HepG2 (cell line): ENCODE measurements at regions not wholly inside any gene's neighbourhood (a gene's known extent, or its start where the extent isn't known, plus 50 kb on each side); places are given as distances from the start of the nearest gene placed in this dataset.

Experiments used
- ATAC-seq: fragments of 200-7000 bp; cut with Tn5 transposase; 3 replicates; pipeline ENCODE4 v1.9.1; 2020; ENCODE audit warnings: mild to moderate bottlenecking, moderate library complexity
- BruUV-seq: library from RNA; stranded (reverse); fragments of 400-500 nt; replicated peaks from 2 replicates; lab custom pipeline; 2021; lab: Mats Ljungman, UMichigan
- CTCF ChIA-PET: fragments of 300-600 bp; formaldehyde crosslinking; extraction: SDS; loops from one replicate; lab custom pipeline; 2021; ENCODE audit warnings: low total read pairs, inconsistent platforms, low intra/inter-chr PET ratio; lab: Yijun Ruan, JAX
- POLR2A ChIA-PET: fragments of 350-600 bp; sonication (Branson Sonifier 250); formaldehyde crosslinking; loops from one replicate; lab custom pipeline; 2020; ENCODE audit warnings: antibody characterized with exemption, inconsistent platforms; lab: Yijun Ruan, JAX
- DNase-seq: peaks from one replicate; pipeline ENCODE4 v3.0.0-alpha.2; 2015; ENCODE audit warnings: low spot score
- FAIRE-seq: peaks from 3 replicates; lab custom pipeline; 2011; peaks lifted over from hg19 to GRCh38; lab: Jason Lieb, UNC
- H2AFZ ChIP-seq: one replicate; pipeline ENCODE4 v1.6.1; 2011; ENCODE audit warnings: low read length, inconsistent platforms
- H3K27ac ChIP-seq: fragments of 300-600 bp; 3 replicates; pipeline ENCODE4 v1.8.0; 2011; ENCODE audit warnings: mixed run types, mild to moderate bottlenecking, mixed read lengths, low read length, inconsistent platforms; ENCODE audit not compliant: insufficient read depth; ENCODE audit errors: extremely low read length
- H3K27me3 ChIP-seq, 2 experiments: fragments of 200-600 bp in 1 of 2; 2 replicates in 1 of 2; 3 replicates in 1 of 2; pipeline versions ENCODE4 v1.6.0 to v1.8.0; 2011; ENCODE audit warnings: low read length in 2 of 2, mild to moderate bottlenecking in 2 of 2, moderate library complexity in 2 of 2, inconsistent platforms in 1 of 2; ENCODE audit not compliant: insufficient read depth in 2 of 2, control insufficient read depth in 1 of 2
- H3K36me3 ChIP-seq, 2 experiments: fragments of 200-600 bp in 1 of 2; replicated peaks in 1 of 2; 2 replicates in 1 of 2; 3 replicates in 1 of 2; pipeline versions ENCODE4 v1.5.1 to v1.8.0; 2011; ENCODE audit warnings: low read length in 2 of 2, inconsistent platforms in 1 of 2; ENCODE audit not compliant: insufficient read depth in 2 of 2, control insufficient read depth in 1 of 2
- H3K4me1 ChIP-seq: 2 replicates; pipeline ENCODE4 v1.5.1; 2012; ENCODE audit warnings: low read length, inconsistent platforms; ENCODE audit not compliant: insufficient read depth
- H3K4me2 ChIP-seq: 2 replicates; pipeline ENCODE4 v1.6.0; 2011; ENCODE audit warnings: low read depth, low read length, inconsistent platforms
- H3K4me3 ChIP-seq, 3 experiments: fragments of 200-600 bp in 1 of 3; sonication (generic), shearing (Covaris generic) in 1 of 3; replicated peaks in 1 of 3; 2 replicates each; pipeline ENCODE4 v1.5.1; 2011 to 2016; ENCODE audit warnings: low read length in 3 of 3, inconsistent platforms in 2 of 3, low read depth in 2 of 3, mild to moderate bottlenecking in 2 of 3, control low read depth in 1 of 3, mixed read lengths in 1 of 3; ENCODE audit not compliant: insufficient read depth in 1 of 3
- H3K79me2 ChIP-seq: one replicate; pipeline ENCODE4 v1.6.1; 2011; ENCODE audit warnings: low read length, inconsistent platforms; ENCODE audit not compliant: insufficient read depth
- H3K9ac ChIP-seq: 2 replicates; pipeline ENCODE4 v1.6.0; 2011; ENCODE audit warnings: mild to moderate bottlenecking, low read depth, low read length, inconsistent platforms; ENCODE audit not compliant: insufficient read depth
- H3K9me3 ChIP-seq: 2 replicates; pipeline ENCODE4 v1.5.1; 2012; ENCODE audit warnings: mild to moderate bottlenecking, low read length
- H4K20me1 ChIP-seq: 2 replicates; pipeline ENCODE4 v1.6.0; 2011; ENCODE audit warnings: inconsistent platforms, mild to moderate bottlenecking, low read length, moderate library complexity; ENCODE audit not compliant: insufficient read depth
- GATAD1 ChIP-seq: IDR thresholded peaks from 2 replicates; pipeline ENCODE4 v1.6.1; 2016; ENCODE audit warnings: missing genetic modification reagents, missing compliant biosample characterization
- MTA3 ChIP-seq: sonication (generic); formaldehyde crosslinking; IDR thresholded peaks from 2 replicates; pipeline ENCODE4 v1.4.0; 2020; ENCODE audit warnings: missing genetic modification reagents
- MXD4 ChIP-seq: IDR thresholded peaks from 2 replicates; pipeline ENCODE4 v1.6.1; 2016; ENCODE audit warnings: mild to moderate bottlenecking, missing biosample characterization, missing genetic modification reagents
- ZFY ChIP-seq: sonication (generic); formaldehyde crosslinking; IDR thresholded peaks from 2 replicates; pipeline ENCODE4 v1.4.0; 2020; ENCODE audit warnings: missing genetic modification reagents
- ZNF564 ChIP-seq: sonication (generic); formaldehyde crosslinking; IDR thresholded peaks from 2 replicates; pipeline ENCODE4 v1.8.1; 2023; ENCODE audit warnings: mild to moderate bottlenecking, missing genetic modification reagents
- ZSCAN22 ChIP-seq: sonication (generic); formaldehyde crosslinking; IDR thresholded peaks from 2 replicates; pipeline ENCODE4 v1.4.0; 2020; ENCODE audit warnings: mild to moderate bottlenecking, missing genetic modification reagents
- WGBS: methylation state at CpG from one replicate; pipeline ENCODE4 v1.1.6; 2017; ENCODE audit warnings: low lambda C conversion rate; 5-methylcytosine and 5-hydroxymethylcytosine counted together
- in situ Hi-C: cut with HindIII; loops from 2 replicates; pipeline ENCODE4 v1.10.0; 2017; ENCODE audit warnings: low pct_unique_long_range_greater_than_20kb; ENCODE audit not compliant: extremely low pct_ligation_motif_present
- intact Hi-C: fragments of 100-400 bp; cut with micrococcal nuclease; formaldehyde crosslinking; loops from one replicate; pipeline ENCODE4 v1.10.0; 2022; ENCODE audit not compliant: unreplicated experiment
- TF ChIP-seq, protein P1 (sequence below): IDR thresholded peaks from 2 replicates; pipeline ENCODE4 v1.6.1; 2016; ENCODE audit warnings: mild to moderate bottlenecking
- TF ChIP-seq, protein P2 (sequence below): sonication (generic); formaldehyde crosslinking; IDR thresholded peaks from 2 replicates; pipeline ENCODE4 v1.4.0; 2020; ENCODE audit warnings: missing genetic modification reagents, mild to moderate bottlenecking, borderline replicate concordance

DNA sequence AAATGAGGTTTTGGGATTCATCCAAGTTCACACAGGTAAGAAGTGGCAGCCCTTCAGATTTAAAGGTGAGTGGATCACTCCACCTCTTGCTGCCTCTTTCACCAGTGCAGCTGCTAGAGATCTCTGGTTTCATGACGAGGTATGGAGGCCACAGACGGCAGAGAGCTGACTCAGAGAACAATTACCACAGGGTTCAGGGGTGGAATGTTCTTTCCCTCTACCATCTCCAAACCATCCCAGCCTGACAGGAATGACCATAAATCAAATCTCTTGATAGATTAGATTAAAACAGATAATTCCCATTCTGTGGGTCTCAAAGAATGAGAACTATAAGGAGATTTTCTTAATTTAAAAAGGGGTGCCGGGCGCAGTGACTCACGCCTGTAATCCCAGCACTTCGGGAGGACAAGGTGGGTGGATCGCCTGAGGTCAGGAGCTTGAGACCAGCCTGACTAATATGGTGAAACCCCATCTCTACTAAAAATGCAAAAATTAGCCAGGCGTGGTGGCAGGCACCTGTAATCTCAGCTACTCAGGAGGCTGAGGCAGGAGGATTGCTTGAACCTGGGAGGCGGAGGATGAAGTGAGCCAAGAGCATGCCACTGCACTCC lies 174.2 kb upstream of the ATP11B start:
- no peak overlapping the region for H2AFZ ChIP-seq
- H3K79me2 ChIP-seq = no peaks in the 10 kb centered on the region
- ATAC-seq = 0 out of 3 replicates have a peak, but pooled peaks have one; percentile 28

DNA sequence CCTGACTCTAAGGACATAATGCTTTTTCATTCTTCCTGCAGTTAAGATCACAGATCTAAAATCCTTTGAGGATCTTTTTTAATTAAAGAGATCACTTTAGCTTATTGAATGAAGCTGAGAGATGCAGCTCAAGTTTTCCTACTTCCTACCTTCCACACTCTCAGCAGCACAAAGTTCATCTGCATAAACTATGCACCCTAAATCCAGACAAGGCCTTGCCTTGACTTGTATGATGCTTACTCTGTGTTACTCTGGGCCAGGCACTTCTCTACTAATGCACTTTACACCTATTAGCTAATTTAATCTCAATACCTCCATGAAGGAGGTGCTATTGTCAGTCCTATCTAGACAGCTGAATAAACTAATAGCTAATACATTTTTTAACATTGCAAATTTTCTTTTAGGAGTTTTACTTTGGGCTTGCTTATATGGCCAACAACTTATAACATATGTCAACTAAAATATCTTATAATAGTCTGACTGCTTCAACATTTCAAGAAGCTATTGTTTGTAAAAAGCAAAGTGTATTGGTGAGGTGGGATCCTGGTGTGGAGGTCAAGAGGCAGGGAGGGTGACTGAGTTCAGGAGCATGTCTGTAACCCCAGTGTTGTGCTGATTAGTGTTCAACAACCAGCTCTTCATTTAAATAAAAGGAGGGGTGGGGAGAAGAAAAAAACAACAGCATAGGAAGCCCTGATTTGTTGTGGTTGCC lies 172.4 kb upstream of the ATP11B start:
- Histone ChIP-seq H3K27ac (no peak overlapping the region), H3K36me3 (no peaks in the 10 kb centered on the region), H3K4me2 (no peak overlapping the region), H3K9me3 (no peaks in the 10 kb centered on the region), H3K4me1 (no peaks in the 10 kb centered on the region), H3K79me2 (no peaks in the 10 kb centered on the region), H3K4me3 (no peak overlapping the region), H3K9ac (no peak overlapping the region), H4K20me1 (no peaks in the 10 kb centered on the region), H3K27me3 (no peaks in the 10 kb centered on the region), H2AFZ (no peak overlapping the region)
- no TSS peak for BruUV-seq
- no peak for FAIRE-seq
- intact Hi-C loops = no loop called here
- DNase-seq = no peak
- TF ChIP-seq GATAD1 (CRISPR knock-in tag) (no peak), MTA3 (CRISPR knock-in tag) (no peak), MXD4 (CRISPR knock-in tag) (no peak), ZNF564 (CRISPR knock-in tag) (no peak), ZSCAN22 (CRISPR knock-in tag) (no peak)
- TF ChIP-seq, protein P1, sequence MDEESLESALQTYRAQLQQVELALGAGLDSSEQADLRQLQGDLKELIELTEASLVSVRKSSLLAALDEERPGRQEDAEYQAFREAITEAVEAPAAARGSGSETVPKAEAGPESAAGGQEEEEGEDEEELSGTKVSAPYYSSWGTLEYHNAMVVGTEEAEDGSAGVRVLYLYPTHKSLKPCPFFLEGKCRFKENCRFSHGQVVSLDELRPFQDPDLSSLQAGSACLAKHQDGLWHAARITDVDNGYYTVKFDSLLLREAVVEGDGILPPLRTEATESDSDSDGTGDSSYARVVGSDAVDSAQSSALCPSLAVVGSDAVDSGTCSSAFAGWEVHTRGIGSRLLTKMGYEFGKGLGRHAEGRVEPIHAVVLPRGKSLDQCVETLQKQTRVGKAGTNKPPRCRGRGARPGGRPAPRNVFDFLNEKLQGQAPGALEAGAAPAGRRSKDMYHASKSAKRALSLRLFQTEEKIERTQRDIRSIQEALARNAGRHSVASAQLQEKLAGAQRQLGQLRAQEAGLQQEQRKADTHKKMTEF (CRISPR knock-in tag) = no peak
- TF ChIP-seq, protein P2, sequence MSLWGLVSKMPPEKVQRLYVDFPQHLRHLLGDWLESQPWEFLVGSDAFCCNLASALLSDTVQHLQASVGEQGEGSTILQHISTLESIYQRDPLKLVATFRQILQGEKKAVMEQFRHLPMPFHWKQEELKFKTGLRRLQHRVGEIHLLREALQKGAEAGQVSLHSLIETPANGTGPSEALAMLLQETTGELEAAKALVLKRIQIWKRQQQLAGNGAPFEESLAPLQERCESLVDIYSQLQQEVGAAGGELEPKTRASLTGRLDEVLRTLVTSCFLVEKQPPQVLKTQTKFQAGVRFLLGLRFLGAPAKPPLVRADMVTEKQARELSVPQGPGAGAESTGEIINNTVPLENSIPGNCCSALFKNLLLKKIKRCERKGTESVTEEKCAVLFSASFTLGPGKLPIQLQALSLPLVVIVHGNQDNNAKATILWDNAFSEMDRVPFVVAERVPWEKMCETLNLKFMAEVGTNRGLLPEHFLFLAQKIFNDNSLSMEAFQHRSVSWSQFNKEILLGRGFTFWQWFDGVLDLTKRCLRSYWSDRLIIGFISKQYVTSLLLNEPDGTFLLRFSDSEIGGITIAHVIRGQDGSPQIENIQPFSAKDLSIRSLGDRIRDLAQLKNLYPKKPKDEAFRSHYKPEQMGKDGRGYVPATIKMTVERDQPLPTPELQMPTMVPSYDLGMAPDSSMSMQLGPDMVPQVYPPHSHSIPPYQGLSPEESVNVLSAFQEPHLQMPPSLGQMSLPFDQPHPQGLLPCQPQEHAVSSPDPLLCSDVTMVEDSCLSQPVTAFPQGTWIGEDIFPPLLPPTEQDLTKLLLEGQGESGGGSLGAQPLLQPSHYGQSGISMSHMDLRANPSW (CRISPR knock-in tag) = no peak
- in situ Hi-C loops = no loop called here
- POLR2A ChIA-PET = no interaction called here
- ATAC-seq = no peak
- CTCF ChIA-PET = no interaction called here

More for the DNA sequence above, 174.2 kb upstream of the ATP11B start:
- Histone ChIP-seq H3K4me3 (no peak overlapping the region), H3K9ac (no peak overlapping the region), H3K36me3 (no peaks in the 10 kb centered on the region), H3K4me1 (no peaks in the 10 kb centered on the region), H4K20me1 (no peaks in the 10 kb centered on the region), H3K27me3 (no peaks in the 10 kb centered on the region), H3K9me3 (no peaks in the 10 kb centered on the region), H3K27ac (no peak overlapping the region), H3K4me2 (no peak overlapping the region)
- TF ChIP-seq ZFY (CRISPR knock-in tag) = no peak
- ChIA-PET CTCF (no interaction called here), POLR2A (no interaction called here)
- intact Hi-C loops (loop anchor here (5.0 to 10.0 kb wide), 2 partner anchors 124 to 362 kb away; no protein-coding TSS in a partner anchor), in situ Hi-C loops (loop anchor here (5.0 kb wide), 1 partner anchor 912 kb away; no protein-coding TSS in a partner anchor)
- no peak for FAIRE-seq
- BruUV-seq = no TSS peak
- 48% methylated on average over 7 of the region's 9 CpGs for WGBS
- no peak for DNase-seq
